Endothelial cell of umbilical vein (primary cell): ENCODE measurements at regions not wholly inside any gene's neighbourhood (a gene's known extent, or its start where the extent isn't known, plus 50 kb on each side); places are given as distances from the start of the nearest gene placed in this dataset.

Source experiments
- BruUV-seq: library from RNA; stranded (reverse); fragments of 400-500 nt; replicated peaks from 2 replicates; lab custom pipeline; 2021; lab: Mats Ljungman, UMichigan
- CTCF ChIA-PET: fragments of 300-600, 350-600 bp; sonication (Branson Sonifier 250); formaldehyde crosslinking; loops from one replicate; lab custom pipeline; 2021; ENCODE audit warnings: antibody characterized with exemption, inconsistent platforms; lab: Charles Lee
- POLR2A ChIA-PET: fragments of 300-600, 350-600 bp; sonication (Branson Sonifier 250); formaldehyde crosslinking; loops from one replicate; lab custom pipeline; 2021; ENCODE audit warnings: antibody characterized with exemption, inconsistent platforms; lab: Charles Lee
- DNase-seq: peaks from one replicate; pipeline ENCODE4 v3.0.0-alpha.2; 2011; ENCODE audit warnings: low read depth, low spot score
- FAIRE-seq: peaks from 2 replicates; lab custom pipeline; 2011; peaks lifted over from hg19 to GRCh38; lab: Jason Lieb, UNC
- H2AFZ ChIP-seq: 2 replicates; pipeline ENCODE4 v1.6.0; 2012; ENCODE audit warnings: low read depth, low read length, control low read depth, inconsistent platforms
- H3K27ac ChIP-seq: 2 replicates; pipeline ENCODE4 v1.5.1; 2011; ENCODE audit warnings: low read depth, mild to moderate bottlenecking, control low read depth, low read length, moderate library complexity; ENCODE audit not compliant: insufficient read depth
- H3K27me3 ChIP-seq, 2 experiments: 2 replicates each; pipeline versions ENCODE4 v1.6.0 to v1.6.1; 2011; ENCODE audit warnings: low read length in 2 of 2, mixed read lengths in 1 of 2; ENCODE audit not compliant: control insufficient read depth in 2 of 2, insufficient read depth in 2 of 2
- H3K36me3 ChIP-seq, 2 experiments: 2 replicates in 1 of 2; 3 replicates in 1 of 2; pipeline ENCODE4 v1.5.1; 2011; ENCODE audit warnings: low read length in 2 of 2, mild to moderate bottlenecking in 1 of 2, moderate library complexity in 1 of 2; ENCODE audit not compliant: control insufficient read depth in 2 of 2, insufficient read depth in 2 of 2; ENCODE audit errors: extremely low read depth in 1 of 2
- H3K4me1 ChIP-seq: 3 replicates; pipeline ENCODE4 v1.5.1; 2011; ENCODE audit warnings: mild to moderate bottlenecking, low read length; ENCODE audit not compliant: control insufficient read depth, insufficient read depth; ENCODE audit errors: extremely low read depth
- H3K4me2 ChIP-seq: 2 replicates; pipeline ENCODE4 v1.6.1; 2011; ENCODE audit warnings: low read length, control low read depth, mixed read lengths; ENCODE audit not compliant: insufficient read depth
- H3K4me3 ChIP-seq, 3 experiments: fragments of 200-600 bp in 1 of 3; sonication (generic), shearing (Covaris generic) in 1 of 3; replicated peaks in 1 of 3; 2 replicates each; pipeline ENCODE4 v1.5.1; 2011 to 2016; ENCODE audit warnings: control low read depth in 3 of 3, low read length in 3 of 3, mild to moderate bottlenecking in 2 of 3, inconsistent platforms in 1 of 3, low read depth in 1 of 3, moderate library complexity in 1 of 3; ENCODE audit not compliant: insufficient read depth in 1 of 3
- H3K79me2 ChIP-seq: 2 replicates; pipeline ENCODE4 v1.6.0; 2012; ENCODE audit warnings: low read length, inconsistent platforms; ENCODE audit not compliant: control insufficient read depth, insufficient read depth
- H3K9ac ChIP-seq: replicated peaks from 2 replicates; pipeline ENCODE3; 2011; ENCODE audit warnings: low read length, control low read depth; ENCODE audit not compliant: insufficient read depth; ENCODE audit errors: extremely low read depth
- H3K9me1 ChIP-seq: replicated peaks from 3 replicates; pipeline ENCODE4 v1.6.0; 2011; ENCODE audit warnings: mild to moderate bottlenecking, low read length; ENCODE audit not compliant: control insufficient read depth, insufficient read depth; ENCODE audit errors: extremely low read depth
- H3K9me3 ChIP-seq: replicated peaks from 2 replicates; pipeline ENCODE4 v1.5.1; 2012; ENCODE audit warnings: low read length, inconsistent platforms; ENCODE audit not compliant: control insufficient read depth, insufficient read depth
- H4K20me1 ChIP-seq: replicated peaks from 2 replicates; pipeline ENCODE3; 2011; ENCODE audit warnings: mild to moderate bottlenecking, low read length; ENCODE audit not compliant: control insufficient read depth, insufficient read depth; ENCODE audit errors: extremely low read depth
- EZH2 ChIP-seq: IDR thresholded peaks from 2 replicates; pipeline ENCODE4 v1.6.1; 2012; ENCODE audit warnings: borderline replicate concordance, low read depth, mild to moderate bottlenecking, moderate library complexity, low read length, inconsistent platforms; ENCODE audit not compliant: severe bottlenecking
- FOS ChIP-seq: IDR thresholded peaks from 2 replicates; pipeline ENCODE4 v1.6.1; 2011; ENCODE audit warnings: mild to moderate bottlenecking, low read length, moderate library complexity, borderline replicate concordance; ENCODE audit not compliant: insufficient read depth
- GATA2 ChIP-seq: IDR thresholded peaks from 2 replicates; pipeline ENCODE4 v1.7.0; 2011; ENCODE audit warnings: low read depth, mild to moderate bottlenecking, moderate library complexity, mixed read lengths, low read length; ENCODE audit not compliant: insufficient read length, insufficient read depth
- JUN ChIP-seq: IDR thresholded peaks from 2 replicates; pipeline ENCODE4 v1.6.1; 2011; ENCODE audit warnings: borderline replicate concordance, low read depth; ENCODE audit not compliant: insufficient read length, insufficient read depth
- MAX ChIP-seq: IDR thresholded peaks from 2 replicates; pipeline ENCODE4 v1.6.1; 2011; ENCODE audit not compliant: insufficient read depth, insufficient read length
- MYC ChIP-seq: IDR thresholded peaks from one replicate; pipeline ENCODE4 v1.6.1; 2011; ENCODE audit warnings: mild to moderate bottlenecking, low read depth, low read length
- POLR2A ChIP-seq: IDR thresholded peaks from 2 replicates; pipeline ENCODE4 v1.6.1; 2012; ENCODE audit warnings: low read depth, mild to moderate bottlenecking, control low read depth, low read length
- POLR2AphosphoS5 ChIP-seq: IDR thresholded peaks from 2 replicates; pipeline ENCODE4 v1.6.1; 2012; ENCODE audit warnings: low read depth, mild to moderate bottlenecking, control low read depth, low read length, moderate library complexity; ENCODE audit not compliant: insufficient read depth
- dilution Hi-C: fragments of 300-500 bp; cut with MboI; formaldehyde crosslinking; loops from one replicate; pipeline ENCODE4 v1.15.0; 2019; ENCODE audit warnings: low sequenced_read_pairs; ENCODE audit not compliant: extremely low pct_ligation_motif_present
- intact Hi-C: fragments of 100-400 bp; cut with micrococcal nuclease; formaldehyde crosslinking; loops from one replicate; pipeline ENCODE4 v1.10.0; 2022
- TF ChIP-seq, protein P1 (sequence below), 2 donors: IDR thresholded peaks; 1 replicate in 1 of 2; 2 replicates in 1 of 2; pipeline ENCODE4 v1.5.1; 2011; ENCODE audit warnings: low read length in 2 of 2, mild to moderate bottlenecking in 2 of 2, moderate library complexity in 2 of 2, control low read depth in 1 of 2, inconsistent platforms in 1 of 2, low read depth in 1 of 2; ENCODE audit not compliant: insufficient read depth in 1 of 2; ENCODE audit errors: extremely low read depth in 1 of 2

GRCh38 chr10:75294031-75294437 is 58.3 kb upstream of the COMTD1 start:
- BruUV-seq, result no TSS peak
- Histone ChIP-seq H3K9ac (peak overlapping the region; percentile 13), H2AFZ (peak overlapping the region; percentile 15), H3K79me2 (no peaks in the 10 kb centered on the region), H3K9me3 (no peaks in the 10 kb centered on the region), H3K36me3 (no peaks in the 10 kb centered on the region), H4K20me1 (no peaks in the 10 kb centered on the region), H3K4me1 (peaks cover 13% of the 10 kb centered on the region), H3K27ac (no peak overlapping the region), H3K4me3 (no peak overlapping the region), H3K9me1 (no peaks in the 10 kb centered on the region), H3K4me2 (peak overlapping the region; percentile 74), H3K27me3 (peaks cover 0 to 2% of the 10 kb centered on the region in 2 experiments)
- POLR2A ChIA-PET, result no interaction called here
- CTCF ChIA-PET, result interaction anchor here (1.0 kb wide), 1 partner anchor 14 kb away, joined by 3 read pairs; no protein-coding TSS in a partner anchor
- TF ChIP-seq, protein P1, sequence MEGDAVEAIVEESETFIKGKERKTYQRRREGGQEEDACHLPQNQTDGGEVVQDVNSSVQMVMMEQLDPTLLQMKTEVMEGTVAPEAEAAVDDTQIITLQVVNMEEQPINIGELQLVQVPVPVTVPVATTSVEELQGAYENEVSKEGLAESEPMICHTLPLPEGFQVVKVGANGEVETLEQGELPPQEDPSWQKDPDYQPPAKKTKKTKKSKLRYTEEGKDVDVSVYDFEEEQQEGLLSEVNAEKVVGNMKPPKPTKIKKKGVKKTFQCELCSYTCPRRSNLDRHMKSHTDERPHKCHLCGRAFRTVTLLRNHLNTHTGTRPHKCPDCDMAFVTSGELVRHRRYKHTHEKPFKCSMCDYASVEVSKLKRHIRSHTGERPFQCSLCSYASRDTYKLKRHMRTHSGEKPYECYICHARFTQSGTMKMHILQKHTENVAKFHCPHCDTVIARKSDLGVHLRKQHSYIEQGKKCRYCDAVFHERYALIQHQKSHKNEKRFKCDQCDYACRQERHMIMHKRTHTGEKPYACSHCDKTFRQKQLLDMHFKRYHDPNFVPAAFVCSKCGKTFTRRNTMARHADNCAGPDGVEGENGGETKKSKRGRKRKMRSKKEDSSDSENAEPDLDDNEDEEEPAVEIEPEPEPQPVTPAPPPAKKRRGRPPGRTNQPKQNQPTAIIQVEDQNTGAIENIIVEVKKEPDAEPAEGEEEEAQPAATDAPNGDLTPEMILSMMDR (IDR thresholded peaks at IDR 0.05; ENCODE audit: extremely low read depth in 1 of 2, insufficient read depth in 1 of 2, low read depth in 1 of 2, low read length in 2 of 2), result no peak
- TF ChIP-seq GATA2 (peak; percentile 62), MYC (no peak)
- dilution Hi-C loops (no loop called here), intact Hi-C loops (loop anchor here (2.0 kb wide), 1 partner anchor 107 kb away; the partner anchor contains the start of gene ZNF503)
- peak; percentile 9 for DNase-seq
- peak; percentile 15 for FAIRE-seq

GRCh38 chr10:75293446-75293820 is 57.7 kb upstream of the COMTD1 start:
- ChIA-PET CTCF (interaction anchor here (0.6 kb wide), 1 partner anchor 24 kb away, joined by 3 read pairs; no protein-coding TSS in a partner anchor), POLR2A (no interaction called here)
- Histone ChIP-seq H3K9me3 (no peaks in the 10 kb centered on the region), H3K9me1 (no peaks in the 10 kb centered on the region), H3K79me2 (no peaks in the 10 kb centered on the region), H4K20me1 (no peaks in the 10 kb centered on the region), H2AFZ (no peak overlapping the region), H3K9ac (no peak overlapping the region), H3K36me3 (no peaks in the 10 kb centered on the region), H3K27ac (no peak overlapping the region), H3K4me2 (no peak overlapping the region), H3K4me1 (peaks cover 13% of the 10 kb centered on the region), H3K4me3 (no peak overlapping the region), H3K27me3 (peaks cover 0 to 2% of the 10 kb centered on the region in 2 experiments)
- DNase-seq, result no peak
- peak; percentile 31 for FAIRE-seq
- TF ChIP-seq MYC, result no peak
- no peak for TF ChIP-seq EZH2
- no peak for TF ChIP-seq JUN
- TF ChIP-seq POLR2AphosphoS5, result no peak
- TF ChIP-seq MAX, result no peak
- no peak for TF ChIP-seq POLR2A
- no peak for TF ChIP-seq FOS
- no peak for TF ChIP-seq GATA2
- TF ChIP-seq, protein P1 (IDR thresholded peaks at IDR 0.05; ENCODE audit: extremely low read depth in 1 of 2, insufficient read depth in 1 of 2, low read depth in 1 of 2, low read length in 2 of 2), result no peak
- dilution Hi-C loops (no loop called here), intact Hi-C loops (no loop called here)
- no TSS peak for BruUV-seq
